HG02588 (cell line): ENCODE measurements at regions not wholly inside any gene's neighbourhood (a gene's known extent, or its start where the extent isn't known, plus 50 kb on each side); places are given as distances from the start of the nearest gene placed in this dataset.

Experiments
- ATAC-seq: cut with Tn5 transposase; IDR thresholded peaks from one replicate; pipeline ENCODE4 v1.9.1; 2021; ENCODE audit warnings: mild to moderate bottlenecking, moderate library complexity; ENCODE audit not compliant: unreplicated experiment

DNA sequence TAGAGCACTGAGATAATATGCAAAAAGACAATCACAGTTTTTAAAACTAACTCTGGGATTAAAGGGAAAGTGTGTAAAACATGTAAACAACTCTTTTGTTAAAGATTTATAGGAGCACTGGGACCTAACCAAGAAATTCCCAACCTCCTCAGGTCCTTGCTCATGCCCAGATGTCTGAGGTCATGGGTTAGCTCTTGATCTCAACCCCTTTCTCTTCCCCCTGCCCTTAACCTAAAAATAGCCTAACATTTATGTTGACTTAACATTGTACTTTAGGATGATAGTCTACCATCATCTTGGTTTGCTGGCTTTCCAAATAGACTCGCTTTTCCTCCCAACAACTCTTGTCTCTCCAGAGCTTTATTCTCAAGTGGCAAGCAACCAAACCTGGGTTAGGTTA, 258.2 kb upstream of the FAT3 start:
- no peak for ATAC-seq

GRCh38 chr11:91960770-91961169, 263.8 kb upstream of the FAT3 start:
- ATAC-seq: no peak

DNA sequence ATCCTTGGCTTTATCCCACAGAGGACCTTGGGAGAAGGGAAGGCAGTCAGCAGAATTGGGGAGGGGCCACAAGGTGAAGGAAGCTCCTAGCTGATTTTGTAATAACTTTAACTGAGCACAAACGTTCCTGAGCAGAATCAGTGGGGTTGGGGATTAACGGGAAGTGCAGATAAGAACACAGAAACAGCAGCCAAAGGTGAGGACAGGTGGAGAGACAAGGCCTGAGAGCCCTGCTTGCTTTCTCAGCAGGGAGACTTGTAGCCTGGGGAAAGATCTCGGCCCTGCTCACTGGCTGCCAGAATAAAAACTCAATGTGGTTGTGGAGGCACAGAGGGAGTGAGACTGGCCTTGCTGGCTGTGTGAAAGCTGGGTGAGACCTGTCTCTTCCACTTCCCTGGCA, 265.2 kb upstream of the FAT3 start:
- no peak for ATAC-seq

DNA sequence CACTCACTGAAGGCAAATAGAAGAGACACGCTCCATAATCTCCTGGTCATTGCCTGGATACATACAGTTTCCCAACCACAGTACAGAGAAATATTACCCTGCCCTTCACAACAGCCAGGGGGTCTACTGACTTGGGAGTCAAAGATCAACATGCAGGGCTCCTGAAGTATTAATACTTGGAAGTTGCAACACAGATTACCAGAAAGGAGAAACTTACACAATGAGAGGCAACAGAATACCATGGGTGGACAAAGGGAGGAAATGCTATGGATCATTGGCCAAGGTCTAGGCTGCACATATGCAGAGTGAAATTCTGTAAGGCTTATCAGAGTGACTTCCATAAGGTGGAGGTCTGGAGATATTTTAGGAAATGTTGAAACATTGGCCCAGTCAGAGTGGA, 267.9 kb upstream of the FAT3 start:
- ATAC-seq: no peak

GRCh38 chr11:91955206-91955605, 269.4 kb upstream of the FAT3 start:
- no peak for ATAC-seq

DNA sequence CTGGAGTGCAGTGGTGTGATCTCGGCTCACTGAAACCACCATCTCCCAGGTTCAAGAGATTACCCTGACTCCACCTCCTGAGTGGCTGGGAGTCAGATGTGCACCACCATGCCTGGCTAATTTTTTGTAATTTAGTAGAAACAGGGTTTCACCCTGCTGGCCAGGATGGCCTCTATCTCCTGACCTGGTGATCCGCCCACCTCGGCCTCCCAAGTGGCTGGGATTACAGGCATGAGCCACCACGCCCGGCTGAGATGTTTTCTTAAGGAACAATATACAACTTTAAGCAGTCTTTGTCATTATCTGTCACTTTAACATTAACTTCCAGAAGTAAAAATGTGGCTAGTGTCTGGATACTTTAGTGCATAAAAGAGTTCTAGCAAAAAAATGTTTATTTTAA, 272.6 kb upstream of the FAT3 start:
- no peak for ATAC-seq

DNA sequence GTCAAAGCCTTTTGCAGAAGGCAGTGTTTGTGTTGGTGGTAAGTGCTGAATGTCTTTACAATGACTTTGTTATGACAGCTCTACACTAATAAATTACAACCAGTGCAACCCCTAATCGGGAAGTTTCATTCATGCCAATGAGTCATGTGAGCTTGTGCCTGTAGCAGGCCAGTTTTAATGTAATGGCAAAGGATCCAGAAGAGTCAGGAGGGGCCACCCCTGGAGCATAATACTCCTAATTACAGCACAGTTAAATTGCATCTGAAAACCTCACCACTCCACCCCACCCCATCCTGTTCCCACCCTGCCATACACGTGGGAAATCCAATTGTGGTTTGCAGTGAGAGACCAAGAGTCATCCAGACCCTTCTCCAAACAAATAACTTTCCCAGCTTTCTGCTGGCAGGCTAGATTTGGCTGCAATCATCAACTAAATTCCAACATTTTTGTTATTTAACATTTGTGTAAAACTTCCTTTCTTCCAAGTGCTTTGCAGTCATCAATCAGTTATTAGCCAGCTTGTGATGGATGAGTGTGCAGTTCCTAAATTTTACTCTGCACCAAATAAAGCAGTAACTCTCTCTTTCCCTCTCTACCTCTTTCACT, 277.3 kb upstream of the FAT3 start:
- ATAC-seq: no peak

DNA sequence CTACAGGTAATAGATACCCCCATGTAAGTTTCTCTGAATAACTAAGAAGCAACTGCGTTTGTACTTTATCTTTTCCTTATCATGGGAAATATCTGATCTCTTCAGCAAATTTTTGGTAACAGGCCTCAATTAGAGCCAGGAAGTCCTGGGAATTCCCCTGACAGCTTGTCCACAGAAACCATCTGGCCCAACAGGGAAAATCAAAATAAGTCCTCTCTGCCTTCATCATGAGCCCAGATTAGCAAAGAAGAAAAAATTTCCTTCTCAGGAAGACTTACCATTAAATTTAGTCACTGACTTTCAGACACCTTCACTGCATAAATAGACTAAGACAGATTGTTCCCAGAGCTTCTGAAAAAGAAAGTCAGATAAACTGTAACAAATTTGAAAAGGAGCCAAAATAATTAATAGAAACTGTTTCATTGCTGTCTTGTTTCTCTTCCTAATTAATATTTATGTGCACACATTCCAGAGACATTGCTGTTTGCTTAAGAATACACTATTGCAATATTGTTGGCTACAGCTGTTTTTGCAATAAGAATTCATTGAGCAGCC, 278.1 kb upstream of the FAT3 start:
- no peak for ATAC-seq

GRCh38 chr11:91935120-91935519, 289.5 kb upstream of the FAT3 start:
- ATAC-seq: no peak

GRCh38 chr11:91932151-91932821, 292.3 kb upstream of the FAT3 start:
- ATAC-seq: no peak

DNA sequence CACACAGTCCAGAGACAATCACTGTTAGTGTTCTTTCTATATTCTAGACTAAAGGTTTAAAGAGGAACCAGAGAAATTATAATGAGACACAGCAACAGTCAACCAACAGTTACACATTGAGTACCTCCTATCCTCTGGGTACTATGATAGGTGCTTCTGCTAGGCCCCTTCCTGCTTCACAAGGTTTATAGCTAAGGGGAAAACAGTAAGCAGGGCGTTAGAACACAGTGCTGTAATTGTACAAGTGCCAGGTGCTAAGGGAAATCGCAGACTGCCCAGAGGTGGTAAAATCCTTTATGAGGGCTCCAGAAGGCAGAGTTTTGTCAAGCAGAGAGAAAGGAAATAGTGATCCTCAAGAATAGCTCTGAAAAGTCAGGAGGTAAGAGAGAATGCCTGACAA, 297.2 kb upstream of the FAT3 start:
- ATAC-seq: no peak

- no peak for ATAC-seq
These were observed 297.7 kb upstream of the FAT3 start for GRCh38 chr11:91926965-91927364.

DNA sequence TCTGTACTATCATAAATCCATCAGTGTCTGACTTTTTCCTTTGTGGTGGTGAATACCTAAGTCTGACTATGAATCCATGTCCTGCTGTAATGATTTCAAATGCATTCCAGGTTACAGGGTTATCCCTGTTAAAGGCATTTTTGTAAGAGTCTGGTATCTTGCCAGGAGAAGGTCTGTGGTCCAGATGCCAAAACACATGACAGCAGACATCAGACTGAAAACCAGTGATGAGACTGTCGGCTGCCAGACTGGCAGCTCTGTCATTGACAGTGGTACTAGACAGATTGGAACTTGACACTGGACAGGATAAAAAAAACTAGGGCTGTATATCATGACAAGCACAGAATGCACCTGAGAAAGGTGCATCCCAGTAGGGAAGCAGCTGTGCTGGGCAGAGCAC, 301.8 kb upstream of the FAT3 start:
- no peak for ATAC-seq

DNA sequence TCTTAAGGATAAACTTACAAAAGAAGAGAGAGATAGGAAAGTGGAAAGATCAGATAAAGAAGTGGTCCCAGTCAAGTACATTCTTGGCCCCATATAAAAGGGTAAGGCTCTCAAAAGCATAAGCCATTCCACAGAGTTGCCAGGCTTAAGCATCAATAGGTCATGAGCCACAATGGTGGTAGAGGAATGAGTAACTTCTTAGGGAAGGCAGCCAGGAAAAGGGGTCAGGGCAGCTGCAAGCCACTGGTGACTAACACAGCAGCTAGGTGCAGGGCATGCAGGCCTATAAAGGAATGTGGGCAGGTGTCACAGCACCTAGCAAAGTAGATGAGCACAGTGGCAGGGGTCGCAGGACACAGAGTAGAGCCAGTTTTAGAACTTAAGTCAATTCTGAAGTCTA, 302.6 kb upstream of the FAT3 start:
- no peak for ATAC-seq

DNA sequence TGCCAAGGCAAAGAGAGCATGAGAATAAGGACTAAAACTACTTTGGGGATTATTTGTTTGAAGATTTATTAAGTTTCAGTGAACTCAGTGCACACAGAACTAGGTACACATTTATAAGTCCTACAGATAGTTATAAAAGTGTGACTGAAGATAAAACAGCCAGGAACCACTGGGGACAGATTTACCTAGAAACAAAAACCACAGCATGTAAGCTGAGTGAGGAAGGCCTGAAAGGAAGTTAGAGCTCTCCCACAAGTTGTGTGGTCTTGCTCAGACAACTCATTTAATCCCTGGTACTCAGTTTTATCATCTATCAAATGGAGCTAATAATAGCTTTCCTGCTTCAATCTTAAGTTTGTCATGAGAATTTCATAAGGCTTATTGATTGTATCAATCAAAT, 311.2 kb upstream of the FAT3 start:
- no peak for ATAC-seq

GRCh38 chr11:91912322-91912721, 312.3 kb upstream of the FAT3 start:
- ATAC-seq: no peak

DNA sequence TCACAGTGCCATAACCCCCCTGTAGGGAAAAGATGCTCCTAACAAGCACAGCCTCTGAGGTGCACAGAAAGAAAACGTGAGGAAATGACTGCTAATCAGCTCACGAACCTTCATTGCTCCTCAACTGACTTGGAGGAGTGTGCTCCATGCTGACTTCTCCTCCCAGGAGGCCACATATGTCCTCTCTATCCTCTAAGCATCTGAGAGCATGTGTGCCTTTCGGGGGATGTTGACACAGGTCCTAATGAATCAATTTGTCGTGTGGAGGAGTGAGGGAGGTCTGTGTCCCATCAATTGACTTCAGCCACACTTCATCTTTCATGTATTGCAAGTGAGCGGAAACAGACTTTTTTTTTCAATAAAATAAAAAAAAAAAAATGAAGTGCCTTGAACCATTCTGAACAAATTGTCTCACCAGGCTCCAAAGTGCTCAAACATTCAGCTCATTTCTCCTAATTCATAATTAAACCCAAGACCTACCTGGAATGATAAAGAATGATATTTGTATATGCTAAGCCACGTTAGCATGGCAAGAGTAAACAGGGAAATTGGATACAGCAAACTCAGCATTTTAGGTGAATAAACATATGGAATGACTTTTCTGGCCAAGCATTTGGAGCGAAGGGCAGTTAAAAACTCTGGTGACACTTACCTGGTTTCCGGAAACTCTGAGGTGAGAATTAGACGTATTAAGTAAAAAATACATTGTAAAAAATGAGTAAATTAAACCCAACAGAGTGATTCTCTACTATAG, 317.6 kb upstream of the FAT3 start:
- ATAC-seq: no peak

DNA sequence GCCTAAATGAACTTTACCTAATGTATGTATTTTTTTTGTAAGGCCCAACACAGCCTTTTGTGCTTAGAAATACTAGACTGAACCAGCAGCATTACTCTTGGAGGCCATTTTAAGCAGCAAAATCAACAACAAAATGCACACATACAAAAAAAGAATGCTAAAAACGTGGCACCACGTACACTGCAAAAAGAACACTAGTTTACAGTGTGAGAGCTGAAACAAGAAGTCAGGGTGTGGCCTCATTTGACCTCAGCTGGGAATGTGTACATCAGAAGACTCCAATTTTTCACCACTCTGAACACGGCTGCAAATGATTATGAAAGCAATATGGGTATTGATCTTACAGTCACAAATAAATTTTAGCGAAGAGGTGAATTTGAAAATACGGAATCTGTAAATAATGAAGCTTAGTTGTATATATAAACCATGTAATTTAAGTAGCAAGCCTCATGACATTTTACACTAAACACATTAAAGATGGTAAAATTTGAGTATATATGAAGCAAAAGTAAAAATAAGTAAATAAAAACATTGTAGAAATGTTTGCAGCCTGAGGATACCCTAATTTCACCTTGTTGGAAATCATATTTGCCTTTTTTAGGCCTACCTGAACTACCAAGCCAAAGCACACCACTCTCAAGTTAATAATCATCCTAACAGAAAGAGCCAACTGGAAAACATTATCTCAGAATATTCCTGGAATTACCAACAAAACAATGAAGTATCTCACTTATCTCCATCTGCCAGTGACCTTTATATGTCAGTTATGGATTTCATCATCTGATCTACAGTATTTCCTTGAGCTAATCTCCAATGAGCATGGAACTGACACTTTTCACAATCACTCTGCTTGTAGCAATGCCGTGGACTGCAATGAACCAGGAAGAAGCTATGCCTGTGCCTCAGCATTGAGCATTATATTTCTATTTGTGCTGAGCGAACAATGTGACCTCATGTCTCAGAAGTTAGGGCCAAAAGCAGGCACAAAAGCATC, 319.5 kb upstream of the FAT3 start:
- ATAC-seq: no peak

GRCh38 chr11:91902312-91902711, 322.3 kb upstream of the FAT3 start:
- ATAC-seq: no peak

DNA sequence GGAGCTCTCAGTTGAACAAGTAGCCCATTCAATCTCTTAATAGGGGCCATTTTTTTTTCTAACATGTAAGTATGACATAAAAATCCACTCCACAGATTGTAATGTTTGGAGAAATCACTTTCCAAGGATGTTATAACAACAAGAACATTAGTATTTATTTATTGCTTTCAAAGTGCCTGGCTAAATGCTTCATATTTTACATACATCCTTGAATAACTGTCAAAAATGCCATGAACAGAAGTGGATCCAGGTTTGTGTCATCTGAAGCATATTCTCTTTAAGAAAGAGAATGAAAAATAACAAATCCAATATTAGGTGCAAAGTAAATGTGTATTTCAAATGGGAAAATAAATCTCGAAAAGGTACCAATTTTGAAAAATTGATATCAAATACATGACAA, 344.0 kb upstream of the FAT3 start:
- no peak for ATAC-seq

DNA sequence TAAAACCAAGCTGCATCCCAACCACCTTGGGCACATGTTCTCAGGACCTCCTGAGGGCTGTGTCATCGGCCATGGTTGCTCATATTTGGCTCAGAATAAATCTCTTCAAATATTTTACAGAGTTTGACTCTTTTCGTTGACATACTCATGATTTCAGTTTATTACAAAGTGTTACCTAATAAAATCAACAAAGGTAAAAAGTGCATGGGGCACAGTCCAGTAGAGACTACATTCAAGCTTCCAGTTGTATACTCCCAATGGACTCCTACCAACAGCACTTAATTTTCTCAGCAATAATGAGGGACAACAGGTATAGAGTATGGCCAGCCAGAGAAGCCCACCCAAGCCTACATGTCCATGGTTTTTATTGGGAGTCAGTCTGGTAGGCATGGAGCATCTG, 347.9 kb upstream of the FAT3 start:
- ATAC-seq: no peak
